ENCODE measurements at regions not wholly inside any gene's neighbourhood (a gene's known extent, or its start where the extent isn't known, plus 50 kb on each side); places are given as distances from the start of the nearest gene placed in this dataset.

GRCh38 chr11:15613789-15614188 is 499.1 kb downstream of the INSC start:
- Histone ChIP-seq H3K36me3 (ENCODE audit: control insufficient read depth in 2 of 3, insufficient read depth in 3 of 3, low read length in 3 of 3) (no peaks in the 10 kb centered on the region), H3K4me3 (ENCODE audit: low read length in 3 of 3) (no peak overlapping the region), H3K27ac (ENCODE audit: low read depth in 2 of 2, low read length in 2 of 2) (no peak overlapping the region), H3K27me3 (ENCODE audit: control insufficient read depth, insufficient read depth, low read length) (no peaks in the 10 kb centered on the region), H3K4me1 (ENCODE audit: control insufficient read depth in 2 of 3, insufficient read depth in 2 of 3, low read depth in 1 of 3, low read length in 3 of 3) (peaks cover 0 to 2% (median 0%) of the 10 kb centered on the region in 3 donors), H3K9ac (ENCODE audit: low read length in 3 of 3) (no peak overlapping the region), H3K9me3 (ENCODE audit: control insufficient read depth in 2 of 3, insufficient read depth in 1 of 3, low read length in 3 of 3) (no peaks in the 10 kb centered on the region)
- DNase-seq, result no peak
- TF ChIP-seq CTCF (IDR thresholded peaks at IDR 0.05; ENCODE audit: borderline replicate concordance, extremely low read depth, insufficient read depth), result no peak
- intact Hi-C loops (cut with DNase I), result no loop called here
- FAIRE-seq, result no peak

GRCh38 chr11:15615398-15616096 is 500.8 kb downstream of the INSC start:
- H3K27me3 ChIP-seq (ENCODE audit: control insufficient read depth, insufficient read depth, low read length), result no peaks in the 10 kb centered on the region
- DNase-seq (no peak), FAIRE-seq (no peak)
- H3K9me3 ChIP-seq (ENCODE audit: control insufficient read depth in 2 of 3, insufficient read depth in 1 of 3, low read length in 3 of 3), result no peaks in the 10 kb centered on the region
- TF ChIP-seq CTCF (IDR thresholded peaks at IDR 0.05; ENCODE audit: borderline replicate concordance, extremely low read depth, insufficient read depth), result no peak
- peaks cover 0 to 2% (median 0%) of the 10 kb centered on the region in 3 donors for H3K4me1 ChIP-seq (ENCODE audit: control insufficient read depth in 2 of 3, insufficient read depth in 2 of 3, low read depth in 1 of 3, low read length in 3 of 3)
- intact Hi-C loops (cut with DNase I), result no loop called here
- no peak overlapping the region for H3K4me3 ChIP-seq (ENCODE audit: low read length in 3 of 3)
- H3K36me3 ChIP-seq (ENCODE audit: control insufficient read depth in 2 of 3, insufficient read depth in 3 of 3, low read length in 3 of 3), result no peaks in the 10 kb centered on the region
- no peak overlapping the region for H3K9ac ChIP-seq (ENCODE audit: low read length in 3 of 3)
- no peak overlapping the region for H3K27ac ChIP-seq (ENCODE audit: low read depth in 2 of 2, low read length in 2 of 2)

GRCh38 chr11:15616130-15617105 is 501.7 kb downstream of the INSC start:
- intact Hi-C loops (cut with DNase I), result no loop called here
- no peak for FAIRE-seq
- no peak overlapping the region for H3K9ac ChIP-seq (ENCODE audit: low read length in 3 of 3)

More at GRCh38 chr11:15616130-15617105, 501.7 kb downstream of the INSC start:
- DNase-seq, result no peak
- H3K27ac ChIP-seq (ENCODE audit: low read depth in 2 of 2, low read length in 2 of 2), result no peak overlapping the region
- peaks cover 0 to 2% (median 0%) of the 10 kb centered on the region in 3 donors for H3K4me1 ChIP-seq (ENCODE audit: control insufficient read depth in 2 of 3, insufficient read depth in 2 of 3, low read depth in 1 of 3, low read length in 3 of 3)
- no peak overlapping the region for H3K4me3 ChIP-seq (ENCODE audit: low read length in 3 of 3)
- no peaks in the 10 kb centered on the region for H3K9me3 ChIP-seq (ENCODE audit: control insufficient read depth in 2 of 3, insufficient read depth in 1 of 3, low read length in 3 of 3)
- H3K36me3 ChIP-seq (ENCODE audit: control insufficient read depth in 2 of 3, insufficient read depth in 3 of 3, low read length in 3 of 3), result no peaks in the 10 kb centered on the region
- no peak for TF ChIP-seq CTCF (IDR thresholded peaks at IDR 0.05; ENCODE audit: borderline replicate concordance, extremely low read depth, insufficient read depth)
- H3K27me3 ChIP-seq (ENCODE audit: control insufficient read depth, insufficient read depth, low read length), result no peaks in the 10 kb centered on the region
